Suprapubic skin (tissue), 4 donors: ENCODE measurements at regions not wholly inside any gene's neighbourhood (a gene's known extent, or its start where the extent isn't known, plus 50 kb on each side); places are given as distances from the start of the nearest gene placed in this dataset.

Experiments
- CTCF ChIP-seq, 2 donors: fragments of 200-600 bp in 1 of 2; fragments of 450-650 bp in 1 of 2; sonication (generic) in 1 of 2; IDR thresholded peaks; one replicate each; pipeline ENCODE4 v1.5.1; 2016 to 2019; ENCODE audit warnings: antibody characterized with exemption in 2 of 2, mild to moderate bottlenecking in 1 of 2, moderate library complexity in 1 of 2
- EP300 ChIP-seq: sonication (generic); formaldehyde crosslinking; IDR thresholded peaks from one replicate; pipeline ENCODE4 v1.6.1; 2017; ENCODE audit warnings: antibody characterized with exemption
- POLR2A ChIP-seq, 2 donors: fragments of 450-650 bp; IDR thresholded peaks; one replicate each; pipeline ENCODE4 v1.6.1; 2017; ENCODE audit warnings: antibody characterized with exemption in 2 of 2, mild to moderate bottlenecking in 2 of 2, moderate library complexity in 2 of 2
- POLR2AphosphoS5 ChIP-seq, 3 donors: sonication (generic); formaldehyde crosslinking; IDR thresholded peaks; one replicate each; pipeline ENCODE4 v1.6.1; 2017; ENCODE audit warnings: antibody characterized with exemption in 3 of 3

DNA sequence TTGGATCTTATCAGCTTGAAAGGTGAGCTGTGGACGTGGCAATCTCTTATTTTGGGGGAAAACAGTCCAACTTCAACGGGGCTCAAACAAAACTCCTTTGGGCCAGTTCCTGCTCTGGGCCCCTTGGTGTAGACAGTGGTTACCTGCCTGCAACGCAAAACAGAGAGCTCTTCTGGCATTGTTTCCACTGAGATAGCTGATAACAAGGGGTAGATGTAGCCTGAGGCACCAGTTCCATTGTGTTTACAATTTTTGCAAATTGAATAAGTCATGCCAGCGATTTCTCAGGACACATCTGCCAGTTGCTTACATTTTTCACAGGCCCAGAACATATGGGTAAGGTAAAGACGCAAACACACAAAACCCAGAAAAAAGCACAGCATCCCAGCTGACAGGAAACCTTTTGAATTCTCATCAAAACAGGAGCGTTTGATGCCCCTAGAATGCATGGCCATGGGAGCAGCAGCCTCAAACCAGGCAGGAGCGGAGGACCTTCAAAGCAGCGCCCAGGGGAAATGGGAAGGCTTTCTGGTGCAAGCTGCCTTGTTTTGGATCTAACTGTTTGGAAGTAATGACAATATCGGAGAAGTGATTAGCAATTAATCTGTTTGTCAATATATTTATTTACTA is 259.7 kb downstream of the AACS start:
- TF ChIP-seq CTCF (IDR thresholded peaks at IDR 0.05) (no peak), POLR2A (IDR thresholded peaks at IDR 0.05) (no peak), EP300 (no peak), POLR2AphosphoS5 (IDR thresholded peaks at IDR 0.05) (no peak)
